ENCODE measurements at regions not wholly inside any gene's neighbourhood (a gene's known extent, or its start where the extent isn't known, plus 50 kb on each side); places are given as distances from the start of the nearest gene placed in this dataset.
A peak's percentile ranks its signal among the peaks of the same experiment; 100 is the strongest.

- TF ChIP-seq MGA (IDR thresholded peaks at IDR 0.05) (peak; percentile 75), ATF1 (CRISPR knock-in tag; IDR thresholded peaks at IDR 0.05) (no peak), ATF1 (tag; IDR thresholded peaks at IDR 0.05) (peak; percentile 32; the same call in 1 of the 2 replicates), LARP7 (IDR thresholded peaks at IDR 0.05) (no peak), TEAD4 (IDR thresholded peaks at IDR 0.05; ENCODE audit: low read length) (no peak), TEAD4 (CRISPR knock-in tag; IDR thresholded peaks at IDR 0.05; ENCODE audit: borderline replicate concordance) (no peak), HMG20B (CRISPR knock-in tag; IDR thresholded peaks at IDR 0.05) (no peak), CREB3 (tag; conservative IDR thresholded peaks at IDR 0.05; ENCODE audit: low read depth) (peak; percentile 72), ESRRB (CRISPR knock-in tag; IDR thresholded peaks at IDR 0.05; ENCODE audit: borderline replicate concordance) (no peak), ZNF512 (tag; IDR thresholded peaks at IDR 0.05) (no peak), CHCHD3 (CRISPR knock-in tag; IDR thresholded peaks at IDR 0.05) (no peak), EP300 (IDR thresholded peaks at IDR 0.05; ENCODE audit: low read length) (no peak), KLF6 (CRISPR knock-in tag; IDR thresholded peaks at IDR 0.05; ENCODE audit: borderline replicate concordance) (peak; percentile 18; the same call in 1 of the 2 replicates), U2AF2 (optimal IDR thresholded peaks at IDR 0.05; ENCODE audit: low read depth, low read length) (no peak), SRSF7 (optimal IDR thresholded peaks at IDR 0.05; ENCODE audit: low read depth, low read length) (no peak), ZNF780A (CRISPR knock-in tag; IDR thresholded peaks at IDR 0.05) (no peak)
These were observed 166.8 kb downstream of the NNT start (continued) for GRCh38 chr5:43769571-43770355.
